PC-9 (cell line): ENCODE measurements at regions not wholly inside any gene's neighbourhood (a gene's known extent, or its start where the extent isn't known, plus 50 kb on each side); places are given as distances from the start of the nearest gene placed in this dataset.

Experiments used
- CTCF ChIP-seq: fragments of 200-600 bp; sonication (generic); conservative IDR thresholded peaks from 2 replicates; pipeline ENCODE4 v1.6.1; 2017; ENCODE audit warnings: mixed run types, antibody characterized with exemption, mild to moderate bottlenecking, moderate library complexity
- EZH2 ChIP-seq: fragments of 200-600 bp; sonication (generic); IDR thresholded peaks from 2 replicates; pipeline ENCODE4 v1.8.0; 2017; ENCODE audit warnings: antibody characterized with exemption, low read depth

GRCh38 chr3:109413049-109413448 is 75.7 kb upstream of the DPPA4 start:
- TF ChIP-seq CTCF (no peak), EZH2 (no peak)
